Stomach (tissue), 8 donors: ENCODE measurements at regions not wholly inside any gene's neighbourhood (a gene's known extent, or its start where the extent isn't known, plus 50 kb on each side); places are given as distances from the start of the nearest gene placed in this dataset.

ENCODE experiments used
- DNase-seq, 2 donors: peaks; one replicate each; pipeline versions ENCODE4 v3.0.0 to v3.0.0-alpha.2; 2013 to 2019
- H3K27ac ChIP-seq, 5 donors: fragments of 200-600 bp in 4 of 5; sonication (generic) in 4 of 5; one replicate each; pipeline ENCODE4 v1.5.1; 2013 to 2019; ENCODE audit warnings: mild to moderate bottlenecking in 1 of 5, moderate library complexity in 1 of 5
- H3K27me3 ChIP-seq, 3 donors: fragments of 200-600 bp; sonication (generic); one replicate each; pipeline ENCODE4 v1.5.1; 2017 to 2019; ENCODE audit warnings: mixed run types in 1 of 3
- H3K36me3 ChIP-seq, 4 donors: fragments of 200-600 bp; sonication (generic); 1 replicate in 3 of 4; 2 replicates in 1 of 4; pipeline ENCODE4 v1.5.1; 2016 to 2019
- H3K4me1 ChIP-seq, 4 donors: fragments of 200-600 bp; sonication (generic); one replicate each; pipeline ENCODE4 v1.5.1; 2016 to 2019
- H3K4me3 ChIP-seq, 4 donors: fragments of 200-600 bp; sonication (generic) in 3 of 4; one replicate each; pipeline ENCODE4 v1.5.1; 2016 to 2019; ENCODE audit warnings: mild to moderate bottlenecking in 1 of 4
- H3K9me3 ChIP-seq, 4 donors: fragments of 200-600 bp; sonication (generic); one replicate each; pipeline ENCODE4 v1.5.1; 2016 to 2019
- CTCF ChIP-seq, 7 experiments: fragments of 450-650 bp in 4 of 7; fragments of 200-600 bp in 3 of 7; sonication (generic) in 3 of 7; IDR thresholded peaks; one replicate each; pipeline ENCODE4 v1.5.1; 2016 to 2019; ENCODE audit warnings: antibody characterized with exemption in 7 of 7, control low read depth in 2 of 7, mild to moderate bottlenecking in 1 of 7
- EP300 ChIP-seq: sonication (generic); formaldehyde crosslinking; IDR thresholded peaks from one replicate; pipeline ENCODE4 v1.6.1; 2017; ENCODE audit warnings: antibody characterized with exemption
- POLR2A ChIP-seq, 4 donors: fragments of 450-650 bp; IDR thresholded peaks; one replicate each; pipeline ENCODE4 v1.6.1; 2016; ENCODE audit warnings: antibody characterized with exemption in 4 of 4, control low read depth in 2 of 4, mild to moderate bottlenecking in 1 of 4, moderate library complexity in 1 of 4
- POLR2AphosphoS5 ChIP-seq, 3 donors: sonication (generic); formaldehyde crosslinking; IDR thresholded peaks; one replicate each; pipeline ENCODE4 v1.6.1; 2016; ENCODE audit warnings: antibody characterized with exemption in 3 of 3
- WGBS, 5 donors: extraction: QIAGEN DNeasy Blood & Tissue Kit in 3 of 5; methylation state at CpG; one replicate each; pipeline versions ENCODE4 v1.1.5 to v1.1.7; 2013 to 2018; 5-methylcytosine and 5-hydroxymethylcytosine counted together
- intact Hi-C: fragments of 100-400 bp; cut with DNase I; formaldehyde crosslinking; loops from one replicate; pipeline ENCODE4 v1.15.1; 2023; ENCODE audit warnings: low total_unique reads
- donor health status: healthy with polysubstance abuse.
- donor health status: Bipolar disorder and iron deficiency.
- donor health status: healthy.

DNA sequence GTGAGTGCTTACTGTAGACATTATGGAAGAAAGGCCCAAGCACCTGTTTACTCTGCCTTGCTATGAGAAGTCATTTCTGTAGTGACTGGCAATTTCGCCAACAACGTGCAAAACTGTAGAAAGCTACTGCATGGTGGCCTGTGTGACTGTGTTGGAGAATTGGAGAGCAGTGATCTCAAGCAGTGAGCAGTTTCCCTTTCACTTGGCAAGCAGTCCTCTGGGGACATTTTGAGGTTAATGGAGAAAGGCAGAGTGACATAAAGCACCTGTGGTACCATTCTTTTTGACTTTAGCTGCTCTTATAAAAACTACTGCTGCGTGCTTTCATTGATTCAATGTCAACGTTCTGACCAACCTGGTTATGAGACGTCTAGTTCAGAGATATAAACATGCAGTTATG lies 382.6 kb upstream of the JAG1 start:
- H3K27ac ChIP-seq = no peak overlapping the region
- intact Hi-C loops = no loop called here
- DNase-seq = no peak

GRCh38 chr20:11057624-11058023 lies 383.8 kb upstream of the JAG1 start:
- no peaks in the 10 kb centered on the region for H3K27me3 ChIP-seq
- no peaks in the 10 kb centered on the region for H3K4me1 ChIP-seq
- H3K9me3 ChIP-seq = no peaks in the 10 kb centered on the region
- H3K27ac ChIP-seq = no peak overlapping the region
- 65 to 72% (median 69%) methylated on average over 1 of the region's 1 CpG for WGBS, 5 donors
- no peak for DNase-seq
- H3K4me3 ChIP-seq = no peak overlapping the region
- intact Hi-C loops = no loop called here
- no peaks in the 10 kb centered on the region for H3K36me3 ChIP-seq
- TF ChIP-seq POLR2AphosphoS5 (IDR thresholded peaks at IDR 0.05) = peak in 1 of 3 donors; percentile 14
- TF ChIP-seq POLR2A (IDR thresholded peaks at IDR 0.05) = no peak

More for the DNA sequence above, 382.6 kb upstream of the JAG1 start:
- TF ChIP-seq POLR2A (IDR thresholded peaks at IDR 0.05) = no peak
- no peak for TF ChIP-seq EP300
- no peak for TF ChIP-seq CTCF (IDR thresholded peaks at IDR 0.05)
- no peak for TF ChIP-seq POLR2AphosphoS5 (IDR thresholded peaks at IDR 0.05)
- no peaks in the 10 kb centered on the region for H3K4me1 ChIP-seq
- 76 to 86% (median 82%) methylated on average over 5 of the region's 5 CpGs for WGBS, 5 donors
- H3K36me3 ChIP-seq = no peaks in the 10 kb centered on the region
- H3K4me3 ChIP-seq = no peak overlapping the region
- no peaks in the 10 kb centered on the region for H3K27me3 ChIP-seq
- no peaks in the 10 kb centered on the region for H3K9me3 ChIP-seq

DNA sequence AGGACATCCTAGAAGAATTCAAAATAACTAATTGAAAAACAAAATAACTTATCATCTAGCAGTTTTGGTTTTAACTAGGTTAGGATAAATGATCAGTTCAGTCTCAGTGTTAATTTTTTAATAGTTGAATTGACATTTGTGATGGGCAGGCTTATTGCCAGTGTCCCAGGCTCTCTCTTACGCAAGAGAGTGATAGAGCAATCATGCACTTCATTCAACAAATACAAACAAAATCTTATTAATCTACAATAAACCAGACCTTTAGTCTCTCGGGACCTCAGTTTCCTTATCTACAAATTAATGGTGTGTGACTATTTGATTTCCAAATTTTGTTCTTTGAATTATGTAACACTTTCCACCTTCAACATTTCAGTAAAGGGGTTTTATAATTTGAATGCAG lies 385.9 kb upstream of the JAG1 start:
- H3K27ac ChIP-seq = no peak overlapping the region
- 26 to 52% (median 46%) methylated on average over 2 of the region's 2 CpGs for WGBS, 5 donors
- no peak overlapping the region for H3K4me3 ChIP-seq
- intact Hi-C loops = no loop called here
- no peaks in the 10 kb centered on the region for H3K27me3 ChIP-seq
- H3K4me1 ChIP-seq = no peaks in the 10 kb centered on the region
- TF ChIP-seq EP300 (no peak), POLR2A (IDR thresholded peaks at IDR 0.05) (no peak), POLR2AphosphoS5 (IDR thresholded peaks at IDR 0.05) (no peak), CTCF (IDR thresholded peaks at IDR 0.05) (no peak)
- no peak for DNase-seq
- H3K36me3 ChIP-seq = no peaks in the 10 kb centered on the region
- H3K9me3 ChIP-seq = no peaks in the 10 kb centered on the region

- H3K9me3 ChIP-seq = no peaks in the 10 kb centered on the region
- H3K27me3 ChIP-seq = no peaks in the 10 kb centered on the region
- H3K36me3 ChIP-seq = no peaks in the 10 kb centered on the region
- peak in 1 of 2 donors; percentile 14 for DNase-seq
- H3K4me3 ChIP-seq = no peak overlapping the region
- no peak overlapping the region for H3K27ac ChIP-seq
- 67 to 78% (median 72%) methylated on average over 9 of the region's 9 CpGs for WGBS, 5 donors
- intact Hi-C loops = no loop called here
- no peak for TF ChIP-seq CTCF (IDR thresholded peaks at IDR 0.05)
- no peak for TF ChIP-seq POLR2A (IDR thresholded peaks at IDR 0.05)
- TF ChIP-seq POLR2AphosphoS5 (IDR thresholded peaks at IDR 0.05) = no peak
- no peak for TF ChIP-seq EP300
- H3K4me1 ChIP-seq = no peaks in the 10 kb centered on the region
Observed at GRCh38 chr20:11060423-11061185, 386.8 kb upstream of the JAG1 start.

- intact Hi-C loops = no loop called here
- H3K27me3 ChIP-seq = no peaks in the 10 kb centered on the region
Observed at GRCh38 chr20:11063444-11063843, 389.6 kb upstream of the JAG1 start.

More at GRCh38 chr20:11063444-11063843, 389.6 kb upstream of the JAG1 start:
- no peak overlapping the region for H3K4me3 ChIP-seq
- no peaks in the 10 kb centered on the region for H3K36me3 ChIP-seq
- 85 to 92% (median 87%) methylated on average over 3 of the region's 3 CpGs for WGBS, 5 donors
- no peaks in the 10 kb centered on the region for H3K4me1 ChIP-seq
- no peak for DNase-seq
- no peak for TF ChIP-seq CTCF (IDR thresholded peaks at IDR 0.05)
- TF ChIP-seq POLR2A (IDR thresholded peaks at IDR 0.05) = no peak
- no peak for TF ChIP-seq EP300
- no peak for TF ChIP-seq POLR2AphosphoS5 (IDR thresholded peaks at IDR 0.05)
- no peak overlapping the region for H3K27ac ChIP-seq
- H3K9me3 ChIP-seq = no peaks in the 10 kb centered on the region
